ENCODE measurements at regions not wholly inside any gene's neighbourhood (a gene's known extent, or its start where the extent isn't known, plus 50 kb on each side); places are given as distances from the start of the nearest gene placed in this dataset.

GRCh38 chr13:91141543-91142061 is 205.9 kb upstream of the MIR17HG start:
- DNase-seq (ENCODE audit: low read depth), result no peak
- no peak for TF ChIP-seq CTCF (IDR thresholded peaks at IDR 0.05; ENCODE audit: insufficient read depth, low read length)
- no peak overlapping the region for H3K4me3 ChIP-seq (ENCODE audit: low read depth, low read length)

GRCh38 chr13:91142572-91142971 is 204.9 kb upstream of the MIR17HG start:
- no peak for DNase-seq (ENCODE audit: low read depth)
- H3K4me3 ChIP-seq (ENCODE audit: low read depth, low read length), result no peak overlapping the region
- no peak for TF ChIP-seq CTCF (IDR thresholded peaks at IDR 0.05; ENCODE audit: insufficient read depth, low read length)

- H3K4me3 ChIP-seq (ENCODE audit: low read depth, low read length), result no peak overlapping the region
- no peak for TF ChIP-seq CTCF (IDR thresholded peaks at IDR 0.05; ENCODE audit: insufficient read depth, low read length)
- DNase-seq (ENCODE audit: low read depth), result no peak
Measured at GRCh38 chr13:91144054-91144453, 203.4 kb upstream of the MIR17HG start.

- TF ChIP-seq CTCF (IDR thresholded peaks at IDR 0.05; ENCODE audit: insufficient read depth, low read length), result no peak
- no peak overlapping the region for H3K4me3 ChIP-seq (ENCODE audit: low read depth, low read length)
- no peak for DNase-seq (ENCODE audit: low read depth)
Measured at GRCh38 chr13:91144486-91144885, 203.0 kb upstream of the MIR17HG start.

GRCh38 chr13:91145571-91146205 is 201.8 kb upstream of the MIR17HG start:
- no peak for TF ChIP-seq CTCF (IDR thresholded peaks at IDR 0.05; ENCODE audit: insufficient read depth, low read length)
- DNase-seq (ENCODE audit: low read depth), result no peak
- H3K4me3 ChIP-seq (ENCODE audit: low read depth, low read length), result no peak overlapping the region

GRCh38 chr13:91146601-91147000 is 200.9 kb upstream of the MIR17HG start:
- no peak overlapping the region for H3K4me3 ChIP-seq (ENCODE audit: low read depth, low read length)
- DNase-seq (ENCODE audit: low read depth), result no peak
- no peak for TF ChIP-seq CTCF (IDR thresholded peaks at IDR 0.05; ENCODE audit: insufficient read depth, low read length)

- no peak for TF ChIP-seq CTCF (IDR thresholded peaks at IDR 0.05; ENCODE audit: insufficient read depth, low read length)
- no peak for DNase-seq (ENCODE audit: low read depth)
- H3K4me3 ChIP-seq (ENCODE audit: low read depth, low read length), result no peak overlapping the region
Measured at GRCh38 chr13:91148098-91148497, 199.4 kb upstream of the MIR17HG start.
